NCI-H1092 treated with DMSO at 0.1 percent for 48 hours (cell line): ENCODE measurements at regions not wholly inside any gene's neighbourhood (a gene's known extent, or its start where the extent isn't known, plus 50 kb on each side); places are given as distances from the start of the nearest gene placed in this dataset.

Experiments
- DNase-seq: peaks from one replicate; lab custom pipeline; 2025; lab: John Stamatoyannopoulos, UW

- no peak for DNase-seq
Observed at GRCh38 chr2:78439122-78439521, 586.4 kb upstream of the REG3G start.

DNA sequence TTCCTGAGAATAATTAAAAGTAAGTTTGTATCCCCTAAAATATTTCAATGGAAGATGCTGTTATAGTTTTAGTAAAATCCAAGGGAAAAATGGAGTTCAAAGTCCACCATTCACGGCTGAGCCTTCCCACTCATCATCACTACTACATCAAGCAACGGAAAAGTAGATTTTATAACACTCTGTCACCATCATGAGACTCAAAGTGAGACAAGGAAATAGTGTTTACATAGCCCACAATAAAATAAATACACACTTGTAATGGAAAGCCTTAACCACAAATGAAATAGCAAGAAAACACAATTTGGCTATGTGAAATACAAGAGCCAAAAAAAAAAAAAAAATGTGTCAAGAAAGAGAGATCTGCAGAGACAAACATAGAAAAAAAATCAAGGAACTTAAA, 569.9 kb upstream of the REG3G start:
- no peak for DNase-seq

DNA sequence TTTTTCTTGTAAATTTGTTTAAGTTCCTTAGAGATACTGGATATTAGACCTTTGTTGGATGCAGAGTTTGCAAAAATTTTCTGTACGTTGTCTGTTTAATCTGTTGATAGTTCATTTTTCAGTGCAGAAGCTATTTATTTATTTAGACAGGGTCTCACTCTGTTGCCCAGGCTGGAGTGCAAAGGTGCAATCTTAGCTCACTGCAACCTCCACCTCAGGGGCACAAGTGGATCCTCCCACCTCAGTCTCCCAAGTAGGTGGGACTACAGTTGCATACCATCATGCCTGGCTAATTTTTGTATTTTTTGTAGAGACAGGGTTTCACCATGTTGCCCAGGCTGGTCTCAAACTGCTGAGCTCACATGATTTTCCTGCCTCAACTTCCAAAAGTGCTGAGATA, 568.2 kb upstream of the REG3G start:
- no peak for DNase-seq

- no peak for DNase-seq
Observed at GRCh38 chr2:78465707-78466106, 559.8 kb upstream of the REG3G start.

DNA sequence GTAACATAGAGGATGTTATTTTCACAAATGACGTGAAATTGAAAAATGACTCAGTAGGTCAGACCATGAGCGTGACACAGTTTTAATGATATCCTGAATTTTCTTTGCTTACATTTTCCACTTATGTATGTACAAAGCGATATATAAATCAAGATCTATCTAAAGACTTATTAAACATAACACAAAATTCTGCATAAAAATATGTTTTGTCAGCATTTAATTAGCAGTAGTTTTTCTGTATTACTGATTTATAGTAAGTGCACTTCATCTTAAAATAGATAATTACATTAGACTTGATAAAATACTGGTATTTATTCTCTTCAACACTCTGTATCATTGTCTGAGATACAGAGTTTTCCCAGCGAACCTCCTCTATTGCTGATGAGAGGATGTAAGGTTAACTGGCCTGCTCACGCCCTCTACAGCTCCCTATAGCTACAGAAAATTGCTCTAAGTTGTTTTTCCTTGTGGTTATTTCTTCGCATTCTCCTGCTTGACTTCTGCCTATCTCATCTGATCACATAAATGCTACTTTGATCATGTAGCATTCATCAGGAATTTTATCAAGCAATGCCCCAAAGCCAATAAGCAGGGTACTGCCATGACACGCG, 548.8 kb upstream of the REG3G start:
- no peak for DNase-seq

GRCh38 chr2:78486565-78486964, 538.9 kb upstream of the REG3G start:
- no peak for DNase-seq

DNA sequence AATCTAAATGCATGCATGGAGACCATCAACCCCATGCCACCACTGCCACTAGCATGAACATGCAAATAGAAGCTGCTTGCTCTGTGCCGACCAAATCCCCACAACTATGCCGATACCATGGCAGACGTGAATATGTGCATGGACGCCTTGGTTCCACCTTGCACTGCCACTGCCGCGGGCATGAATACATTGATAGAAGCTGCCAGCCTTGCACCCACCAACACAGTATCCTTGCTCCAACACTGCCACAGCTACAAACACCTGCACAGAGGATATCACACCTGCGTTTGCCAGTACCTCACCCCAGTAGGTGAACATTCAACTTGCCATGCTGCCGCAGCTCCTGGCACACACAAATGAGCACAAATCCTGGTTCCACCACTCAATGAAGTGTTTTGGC, 527.4 kb upstream of the REG3G start:
- DNase-seq: no peak

DNA sequence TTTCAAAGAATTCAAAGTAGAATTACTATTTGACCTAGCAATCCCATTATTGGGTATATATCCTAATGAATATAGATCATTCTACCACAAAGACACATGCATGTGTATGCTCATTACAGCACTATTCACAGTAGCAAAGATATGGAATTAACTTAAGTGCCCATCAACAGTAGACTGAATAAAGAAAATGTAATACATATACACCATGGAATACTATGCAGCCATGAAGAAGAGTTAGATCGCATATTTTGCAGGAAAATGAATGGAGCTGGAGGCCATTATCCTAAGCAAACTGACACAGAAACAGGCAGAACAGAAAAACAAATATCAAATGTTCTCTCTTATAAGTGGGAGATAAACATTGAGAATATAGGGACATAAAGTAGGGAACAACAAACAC, 519.2 kb upstream of the REG3G start:
- DNase-seq: no peak

DNA sequence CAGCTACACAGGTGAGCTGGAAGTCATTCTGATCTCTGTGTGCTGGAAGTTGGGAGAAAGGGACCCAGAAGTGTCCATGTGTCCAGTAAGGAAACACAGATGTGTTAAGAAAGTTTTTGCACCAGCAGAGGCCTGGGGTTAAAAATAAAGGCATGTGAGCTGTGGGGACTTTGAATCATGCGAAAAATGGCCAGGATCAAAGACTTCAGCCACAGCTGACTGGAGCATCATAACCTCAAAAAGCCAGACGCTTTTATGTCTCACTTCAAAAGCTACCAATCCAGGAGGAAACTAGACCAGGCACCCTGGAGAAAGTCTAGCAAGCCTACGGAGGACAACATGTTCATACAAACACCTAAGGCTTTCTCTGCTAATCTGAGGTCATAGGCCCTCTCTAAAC, 503.6 kb upstream of the REG3G start:
- no peak for DNase-seq

GRCh38 chr2:78532762-78533379, 492.6 kb upstream of the REG3G start:
- no peak for DNase-seq

GRCh38 chr2:78535395-78535794, 490.1 kb upstream of the REG3G start:
- no peak for DNase-seq

DNA sequence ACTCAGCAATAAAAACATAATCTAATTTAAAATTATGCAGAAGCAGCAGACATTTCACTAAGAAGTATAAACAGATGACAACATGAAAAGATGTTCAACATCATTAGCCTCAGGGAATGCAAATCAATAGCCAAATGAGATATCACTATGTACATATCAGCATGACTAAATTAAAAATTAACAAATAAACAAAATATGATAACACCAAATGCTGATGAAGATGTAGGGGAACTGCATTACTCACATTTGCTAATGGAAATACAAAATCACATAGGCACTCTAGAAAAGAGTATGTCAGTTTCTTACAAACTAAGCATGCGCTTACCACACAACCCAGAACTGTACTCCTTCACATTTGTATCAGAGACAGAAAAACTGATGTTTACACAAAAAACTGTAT, 487.2 kb upstream of the REG3G start:
- DNase-seq: no peak

GRCh38 chr2:78540255-78540654, 485.2 kb upstream of the REG3G start:
- no peak for DNase-seq

GRCh38 chr2:78541088-78541450, 484.4 kb upstream of the REG3G start:
- DNase-seq: no peak

GRCh38 chr2:78541451-78542267, 483.8 kb upstream of the REG3G start:
- no peak for DNase-seq

GRCh38 chr2:78546843-78547242, 478.7 kb upstream of the REG3G start:
- no peak for DNase-seq

GRCh38 chr2:78549766-78550165, 475.7 kb upstream of the REG3G start:
- no peak for DNase-seq

- DNase-seq: no peak
Observed at GRCh38 chr2:78553866-78554647, 471.4 kb upstream of the REG3G start.

- DNase-seq: no peak
Observed at GRCh38 chr2:78561876-78562275, 463.6 kb upstream of the REG3G start.

GRCh38 chr2:78564666-78565065, 460.8 kb upstream of the REG3G start:
- DNase-seq: no peak

DNA sequence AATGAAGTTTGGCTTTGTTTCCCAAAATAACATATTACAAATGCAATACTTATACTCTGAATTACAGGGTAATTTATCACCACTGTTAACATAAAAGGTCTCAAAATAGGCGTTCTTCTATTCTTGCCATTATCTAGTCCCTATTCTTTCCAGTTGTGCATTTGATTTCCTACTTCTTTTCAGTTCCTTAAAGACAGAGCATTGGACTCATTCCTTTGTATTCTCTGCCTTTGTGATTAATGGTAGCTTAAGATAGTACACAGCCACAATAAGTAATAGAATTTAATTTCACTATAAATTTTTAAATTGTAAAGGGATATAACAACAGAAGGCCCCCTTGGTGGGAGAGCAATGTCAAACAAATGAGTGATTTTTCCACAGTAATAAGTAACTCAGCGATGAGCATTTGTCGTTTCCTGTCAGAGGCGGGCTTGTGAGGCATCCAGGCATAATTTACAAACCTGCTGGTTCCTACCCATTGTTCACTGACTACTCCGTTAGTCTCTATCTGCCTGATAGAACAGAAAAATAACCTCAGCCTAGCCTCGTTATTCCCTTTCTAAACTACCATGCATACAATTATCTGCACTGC, 456.6 kb upstream of the REG3G start:
- DNase-seq: no peak

- no peak for DNase-seq
Observed at GRCh38 chr2:78576409-78576808, 449.1 kb upstream of the REG3G start.
